Panc1 (cell line): ENCODE measurements at regions not wholly inside any gene's neighbourhood (a gene's known extent, or its start where the extent isn't known, plus 50 kb on each side); places are given as distances from the start of the nearest gene placed in this dataset.

Source experiments
- CTCF ChIP-seq: fragments of 450-650 bp; IDR thresholded peaks from 2 replicates; pipeline ENCODE4 v1.5.1; 2017; ENCODE audit warnings: mild to moderate bottlenecking
- POLR2AphosphoS5 ChIP-seq: IDR thresholded peaks from 2 replicates; pipeline ENCODE4 v1.6.1; 2012; ENCODE audit warnings: mild to moderate bottlenecking, low read depth, low read length, moderate library complexity
- REST ChIP-seq, 2 experiments: IDR thresholded peaks; 2 replicates each; pipeline ENCODE4 v1.6.1; 2011 to 2012; ENCODE audit warnings: low read depth in 2 of 2, control low read depth in 1 of 2, low read length in 1 of 2, mild to moderate bottlenecking in 1 of 2, moderate library complexity in 1 of 2; ENCODE audit not compliant: insufficient read depth in 1 of 2
- SIN3A ChIP-seq: IDR thresholded peaks from 2 replicates; pipeline ENCODE4 v1.6.1; 2012; ENCODE audit warnings: low read depth, mild to moderate bottlenecking, low read length, moderate library complexity, borderline replicate concordance; ENCODE audit not compliant: insufficient read depth
- TCF7L2 ChIP-seq: IDR thresholded peaks from 2 replicates; pipeline ENCODE4 v1.6.1; 2011; ENCODE audit warnings: mild to moderate bottlenecking, low read depth, low read length, inconsistent platforms

GRCh38 chr12:105672121-105672975 lies 341.9 kb downstream of the C12orf75 start:
- TF ChIP-seq POLR2AphosphoS5 (no peak), CTCF (no peak), REST (IDR thresholded peaks at IDR 0.05; ENCODE audit: insufficient read depth in 1 of 2, low read depth in 2 of 2, low read length in 1 of 2) (no peak), SIN3A (no peak), TCF7L2 (no peak)
